H1 (cell line): ENCODE measurements at regions not wholly inside any gene's neighbourhood (a gene's known extent, or its start where the extent isn't known, plus 50 kb on each side); places are given as distances from the start of the nearest gene placed in this dataset.

ENCODE experiments used
- CTCF ChIA-PET: fragments of 300-600 bp; sonication (Branson Sonifier 250); formaldehyde crosslinking; loops from one replicate; lab custom pipeline; 2021; ENCODE audit not compliant: partially characterized antibody; lab: Charles Lee
- POLR2A ChIA-PET: fragments of 300-600 bp; sonication (Branson Sonifier 250); formaldehyde crosslinking; loops from one replicate; lab custom pipeline; 2021; ENCODE audit warnings: inconsistent platforms; ENCODE audit not compliant: partially characterized antibody; lab: Charles Lee
- DNase-seq, 2 experiments: peaks; one replicate each; pipeline versions ENCODE4 v3.0.0 to v3.0.0-alpha.2; 2010 to 2022; ENCODE audit warnings: low spot score in 2 of 2, low read depth in 1 of 2, mixed read lengths in 1 of 2
- FAIRE-seq: peaks from 2 replicates; lab custom pipeline; 2011; peaks lifted over from hg19 to GRCh38; lab: Jason Lieb, UNC
- H2AFZ ChIP-seq: 2 replicates; pipeline ENCODE4 v1.8.1; 2012; ENCODE audit warnings: low read length, inconsistent platforms
- H2AK5ac ChIP-seq: 2 replicates; pipeline ENCODE4 v1.6.1; 2013; ENCODE audit warnings: low read depth, low read length
- H2BK120ac ChIP-seq: replicated peaks from 2 replicates; pipeline ENCODE3; 2013; ENCODE audit warnings: low read depth, low read length, inconsistent platforms
- H2BK12ac ChIP-seq: 2 replicates; pipeline ENCODE4 v1.6.1; 2013; ENCODE audit warnings: low read depth, low read length
- H2BK15ac ChIP-seq: 2 replicates; pipeline ENCODE4 v1.6.1; 2013; ENCODE audit warnings: low read length
- H2BK20ac ChIP-seq: 2 replicates; pipeline ENCODE4 v1.6.1; 2013; ENCODE audit warnings: low read length
- H2BK5ac ChIP-seq: 2 replicates; pipeline ENCODE4 v1.6.1; 2013; ENCODE audit warnings: low read depth, low read length
- H3K14ac ChIP-seq: 2 replicates; pipeline ENCODE4 v1.6.1; 2013; ENCODE audit warnings: inconsistent platforms; ENCODE audit not compliant: insufficient read length
- H3K18ac ChIP-seq: 2 replicates; pipeline ENCODE4 v1.6.1; 2013; ENCODE audit warnings: low read length; ENCODE audit errors: extremely low read depth
- H3K23ac ChIP-seq: 2 replicates; pipeline ENCODE4 v1.6.1; 2013; ENCODE audit warnings: inconsistent platforms; ENCODE audit not compliant: insufficient read length
- H3K23me2 ChIP-seq: 2 replicates; pipeline ENCODE4 v1.6.1; 2013; ENCODE audit warnings: low read depth, low read length
- H3K27ac ChIP-seq: 2 replicates; pipeline ENCODE4 v1.6.1; 2011; ENCODE audit warnings: low read depth, low read length, inconsistent platforms
- H3K27me3 ChIP-seq, 4 experiments: replicated peaks in 1 of 4; 1 replicate in 1 of 4; 2 replicates in 3 of 4; pipeline versions ENCODE4 v1.6.1 to v1.8.1; 2011 to 2013; ENCODE audit warnings: low read length in 3 of 4, mild to moderate bottlenecking in 3 of 4, inconsistent platforms in 2 of 4, mixed read lengths in 2 of 4, moderate library complexity in 1 of 4; ENCODE audit not compliant: control insufficient read depth in 3 of 4, insufficient read depth in 3 of 4; ENCODE audit errors: extremely low read depth in 1 of 4
- H3K36me3 ChIP-seq, 4 experiments: 2 replicates each; pipeline versions ENCODE4 v1.6.1 to v1.8.1; 2011 to 2013; ENCODE audit warnings: mild to moderate bottlenecking in 4 of 4, low read length in 3 of 4, moderate library complexity in 2 of 4, control low read depth in 1 of 4, inconsistent platforms in 1 of 4; ENCODE audit not compliant: insufficient read depth in 4 of 4, control insufficient read depth in 2 of 4
- H3K4ac ChIP-seq: replicated peaks from 2 replicates; pipeline ENCODE3; 2013; ENCODE audit warnings: low read length, low read depth, mixed read lengths, inconsistent platforms; ENCODE audit not compliant: insufficient read length
- H3K4me1 ChIP-seq, 4 experiments: replicated peaks in 1 of 4; 1 replicate in 1 of 4; 2 replicates in 3 of 4; pipeline versions ENCODE4 v1.6.1 to v1.8.1; 2011 to 2013; ENCODE audit warnings: low read length in 3 of 4, inconsistent platforms in 2 of 4, mixed read lengths in 1 of 4; ENCODE audit not compliant: insufficient read depth in 4 of 4, control insufficient read depth in 3 of 4
- H3K4me2 ChIP-seq, 2 experiments: 2 replicates each; pipeline versions ENCODE4 v1.6.1 to v1.8.1; 2011 to 2013; ENCODE audit warnings: low read depth in 2 of 2, low read length in 2 of 2, control low read depth in 1 of 2, inconsistent platforms in 1 of 2, mild to moderate bottlenecking in 1 of 2; ENCODE audit not compliant: insufficient read depth in 1 of 2
- H3K4me3 ChIP-seq, 4 experiments: fragments of 200-600, 300-600 bp in 1 of 4; sonication (generic), shearing (Covaris generic), sonication (Bioruptor Twin) in 1 of 4; 2 replicates each; pipeline versions ENCODE4 v1.5.1 to v1.8.1; 2011 to 2016; ENCODE audit warnings: low read length in 4 of 4, low read depth in 3 of 4, control low read depth in 2 of 4, inconsistent platforms in 2 of 4, mild to moderate bottlenecking in 2 of 4, mixed read lengths in 1 of 4, moderate library complexity in 1 of 4; ENCODE audit not compliant: insufficient read depth in 2 of 4; ENCODE audit errors: extremely low read depth in 1 of 4
- H3K56ac ChIP-seq: replicated peaks from 2 replicates; pipeline ENCODE3; 2013; ENCODE audit warnings: low read depth, mild to moderate bottlenecking, mixed read lengths, low read length, inconsistent platforms; ENCODE audit not compliant: insufficient read length
- H3K79me1 ChIP-seq: 2 replicates; pipeline ENCODE4 v1.6.1; 2013; ENCODE audit warnings: low read depth, low read length, control low read depth
- H3K79me2 ChIP-seq, 2 experiments: 2 replicates each; pipeline versions ENCODE4 v1.6.1 to v1.8.1; 2012 to 2013; ENCODE audit warnings: low read length in 2 of 2, mild to moderate bottlenecking in 2 of 2, inconsistent platforms in 1 of 2; ENCODE audit not compliant: insufficient read depth in 2 of 2, control insufficient read depth in 1 of 2
- H3K9ac ChIP-seq, 4 experiments: replicated peaks in 1 of 4; 1 replicate in 1 of 4; 2 replicates in 3 of 4; pipeline versions ENCODE4 v1.6.1 to v1.8.1; 2011 to 2013; ENCODE audit warnings: low read depth in 3 of 4, low read length in 3 of 4, control low read depth in 2 of 4, mild to moderate bottlenecking in 2 of 4, moderate library complexity in 2 of 4, inconsistent platforms in 1 of 4; ENCODE audit errors: extremely low read depth in 1 of 4
- H3K9me3 ChIP-seq, 2 experiments: 2 replicates each; pipeline versions ENCODE4 v1.6.1 to v1.8.1; 2012 to 2013; ENCODE audit warnings: mild to moderate bottlenecking in 2 of 2, moderate library complexity in 2 of 2, control low read depth in 1 of 2, inconsistent platforms in 1 of 2, low read depth in 1 of 2, low read length in 1 of 2, mixed read lengths in 1 of 2; ENCODE audit not compliant: insufficient read depth in 2 of 2
- H4K20me1 ChIP-seq, 2 experiments: replicated peaks in 1 of 2; 2 replicates each; pipeline versions ENCODE3 to v1.8.1; 2011 to 2013; ENCODE audit warnings: inconsistent platforms in 2 of 2, low read length in 2 of 2, mild to moderate bottlenecking in 1 of 2; ENCODE audit not compliant: insufficient read depth in 2 of 2, control insufficient read depth in 1 of 2
- H4K5ac ChIP-seq: 2 replicates; pipeline ENCODE4 v1.6.1; 2013; ENCODE audit warnings: low read length, low read depth, mixed read lengths, inconsistent platforms; ENCODE audit not compliant: insufficient read length
- H4K8ac ChIP-seq: 2 replicates; pipeline ENCODE4 v1.8.0; 2013; ENCODE audit warnings: mild to moderate bottlenecking, moderate library complexity, low read length, inconsistent platforms; ENCODE audit not compliant: insufficient read depth; ENCODE audit errors: extremely low read depth
- H4K91ac ChIP-seq: replicated peaks from 2 replicates; pipeline ENCODE3; 2013; ENCODE audit warnings: low read length, mixed read lengths, inconsistent platforms; ENCODE audit not compliant: insufficient read length
- BACH1 ChIP-seq: IDR thresholded peaks from 2 replicates; pipeline ENCODE4 v1.6.1; 2012; ENCODE audit warnings: low read length, improper control_type of control experiment
- SIN3A ChIP-seq, 2 experiments: IDR thresholded peaks in 1 of 2; conservative IDR thresholded peaks in 1 of 2; 2 replicates each; pipeline ENCODE4 v1.6.1; 2011 to 2012; ENCODE audit warnings: low read length in 2 of 2, improper control_type of control experiment in 1 of 2, low read depth in 1 of 2, mild to moderate bottlenecking in 1 of 2
- WGBS, 2 experiments: shearing (Covaris generic) in 1 of 2; methylation state at CpG; one replicate each; pipeline versions ENCODE4 v1.1.6 to v1.1.7; 2013 to 2015; ENCODE audit warnings: low lambda C conversion rate in 2 of 2, mixed read lengths in 2 of 2, inconsistent platforms in 1 of 2, low coverage in 1 of 2, missing lambda C conversion rate in 1 of 2; ENCODE audit not compliant: insufficient replicate concordance in 2 of 2, insufficient coverage in 1 of 2, insufficient read length in 1 of 2; ENCODE audit errors: extremely low coverage in 1 of 2, missing lambda C conversion rate in 1 of 2; 5-methylcytosine and 5-hydroxymethylcytosine counted together

DNA sequence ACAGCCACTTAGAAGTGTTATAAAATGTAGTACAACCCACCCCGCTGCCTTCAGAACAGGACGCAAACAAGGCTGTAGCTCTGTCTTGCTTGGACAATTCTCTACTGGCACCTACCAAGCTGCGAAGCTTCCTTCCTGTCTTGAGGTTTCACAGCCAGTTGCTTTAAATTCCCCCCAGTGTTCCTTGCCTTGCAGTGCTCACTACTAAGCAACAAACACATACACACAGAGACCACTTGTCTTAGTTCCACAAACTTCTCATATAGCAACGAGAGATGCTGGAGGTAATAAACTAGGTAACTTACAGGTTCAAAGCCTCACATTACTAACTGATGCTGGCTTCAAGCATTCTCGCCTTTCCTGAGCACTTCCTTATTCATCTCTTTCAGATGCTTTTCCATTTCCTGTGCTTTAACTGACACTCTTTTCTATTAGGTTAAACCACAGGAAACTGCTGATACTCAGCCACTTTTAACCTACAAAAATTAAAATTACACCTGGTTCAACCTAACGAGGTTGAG is 91.5 kb upstream of the PTGDR start:
- Histone ChIP-seq H3K18ac (no peak overlapping the region), H3K27ac (no peak overlapping the region), H3K56ac (no peak overlapping the region), H4K8ac (no peak overlapping the region), H2BK20ac (no peak overlapping the region), H2BK15ac (no peak overlapping the region), H3K36me3 (no peaks in the 10 kb centered on the region), H3K14ac (no peak overlapping the region), H3K4me3 (no peak overlapping the region), H4K91ac (no peak overlapping the region), H2AFZ (no peak overlapping the region), H3K79me1 (no peaks in the 10 kb centered on the region), H3K4ac (no peak overlapping the region), H3K79me2 (no peaks in the 10 kb centered on the region), H2BK120ac (no peak overlapping the region), H2BK5ac (no peak overlapping the region), H4K5ac (no peak overlapping the region), H2BK12ac (no peak overlapping the region), H3K23ac (no peak overlapping the region), H3K27me3 (no peaks in the 10 kb centered on the region), H3K4me1 (no peaks in the 10 kb centered on the region), H3K4me2 (no peak overlapping the region), H3K9me3 (peaks cover 7 to 19% of the 10 kb centered on the region in 2 experiments; a peak in 2 of 4 replicates), H3K23me2 (no peaks in the 10 kb centered on the region), H2AK5ac (no peak overlapping the region), H3K9ac (no peak overlapping the region), H4K20me1 (no peaks in the 10 kb centered on the region)
- TF ChIP-seq BACH1 (no peak), SIN3A (conservative IDR thresholded peaks at IDR 0.05 in 1 of 2, IDR thresholded peaks at IDR 0.05 in 1 of 2; ENCODE audit: low read depth in 1 of 2, low read length in 2 of 2) (no peak)
- WGBS, 2 experiments: 81% methylated on average over 6 of the region's 6 CpGs; no CpG with 5 or more reads in 1 of the 2 experiments
- no peak for FAIRE-seq
- no peak for DNase-seq
- ChIA-PET CTCF (interaction anchor here (1.0 to 1.8 kb wide), 4 partner anchors 18 to 197 kb away, joined by 3 to 5 read pairs (median 3); no protein-coding TSS in a partner anchor), POLR2A (no interaction called here)
